Ishikawa (cell line): ENCODE measurements at regions not wholly inside any gene's neighbourhood (a gene's known extent, or its start where the extent isn't known, plus 50 kb on each side); places are given as distances from the start of the nearest gene placed in this dataset.

ENCODE experiments used
- CEBPB ChIP-seq: IDR thresholded peaks from 2 replicates; pipeline ENCODE4 v1.6.1; 2012
- CREB1 ChIP-seq: IDR thresholded peaks from 2 replicates; pipeline ENCODE4 v1.6.1; 2012; ENCODE audit warnings: low read depth
- EGR1 ChIP-seq: IDR thresholded peaks from 2 replicates; pipeline ENCODE4 v1.6.1; 2012
- EP300 ChIP-seq: IDR thresholded peaks from 2 replicates; pipeline ENCODE4 v1.6.1; 2012; ENCODE audit warnings: borderline replicate concordance
- FOXM1 ChIP-seq: IDR thresholded peaks from 2 replicates; pipeline ENCODE4 v1.6.1; 2012; ENCODE audit warnings: low read depth, borderline replicate concordance
- NFIC ChIP-seq: IDR thresholded peaks from 2 replicates; pipeline ENCODE4 v1.6.1; 2012
- RAD21 ChIP-seq: IDR thresholded peaks from 2 replicates; pipeline ENCODE4 v1.6.1; 2012; ENCODE audit warnings: low read depth
- REST ChIP-seq: IDR thresholded peaks from 2 replicates; pipeline ENCODE4 v1.6.1; 2012; ENCODE audit warnings: low read depth, mild to moderate bottlenecking
- TAF1 ChIP-seq: IDR thresholded peaks from 2 replicates; pipeline ENCODE4 v1.6.1; 2012; ENCODE audit warnings: low read depth, mild to moderate bottlenecking
- TCF12 ChIP-seq: IDR thresholded peaks from 2 replicates; pipeline ENCODE4 v1.6.1; 2012; ENCODE audit warnings: low read depth
- TEAD4 ChIP-seq: IDR thresholded peaks from 2 replicates; pipeline ENCODE4 v1.6.1; 2012
- YY1 ChIP-seq: IDR thresholded peaks from 2 replicates; pipeline ENCODE4 v1.6.1; 2012; ENCODE audit warnings: low read depth
- ZBTB7A ChIP-seq: IDR thresholded peaks from 2 replicates; pipeline ENCODE4 v1.6.1; 2012; ENCODE audit warnings: low read depth
- TF ChIP-seq, protein P1 (sequence below): IDR thresholded peaks from 2 replicates; pipeline ENCODE4 v1.6.1; 2012
- TF ChIP-seq, protein P2 (sequence below): IDR thresholded peaks from 2 replicates; pipeline ENCODE4 v1.6.1; 2012

GRCh38 chr22:47439643-47440265 lies 677.3 kb downstream of the TBC1D22A start:
- TF ChIP-seq CEBPB, result no peak
- TF ChIP-seq FOXM1, result no peak
- no peak for TF ChIP-seq TEAD4
- TF ChIP-seq, protein P1, sequence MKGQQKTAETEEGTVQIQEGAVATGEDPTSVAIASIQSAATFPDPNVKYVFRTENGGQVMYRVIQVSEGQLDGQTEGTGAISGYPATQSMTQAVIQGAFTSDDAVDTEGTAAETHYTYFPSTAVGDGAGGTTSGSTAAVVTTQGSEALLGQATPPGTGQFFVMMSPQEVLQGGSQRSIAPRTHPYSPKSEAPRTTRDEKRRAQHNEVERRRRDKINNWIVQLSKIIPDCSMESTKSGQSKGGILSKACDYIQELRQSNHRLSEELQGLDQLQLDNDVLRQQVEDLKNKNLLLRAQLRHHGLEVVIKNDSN, result no peak
- TF ChIP-seq RAD21, result no peak
- no peak for TF ChIP-seq EGR1
- no peak for TF ChIP-seq CREB1
- TF ChIP-seq REST, result no peak
- no peak for TF ChIP-seq YY1
- TF ChIP-seq TCF12, result no peak

GRCh38 chr22:47437636-47438035 lies 675.2 kb downstream of the TBC1D22A start:
- TF ChIP-seq, protein P1, result no peak
- no peak for TF ChIP-seq TAF1
- no peak for TF ChIP-seq YY1
- no peak for TF ChIP-seq TCF12
- TF ChIP-seq EP300, result no peak
- no peak for TF ChIP-seq EGR1
- TF ChIP-seq, protein P2, sequence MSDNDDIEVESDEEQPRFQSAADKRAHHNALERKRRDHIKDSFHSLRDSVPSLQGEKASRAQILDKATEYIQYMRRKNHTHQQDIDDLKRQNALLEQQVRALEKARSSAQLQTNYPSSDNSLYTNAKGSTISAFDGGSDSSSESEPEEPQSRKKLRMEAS, result no peak
- no peak for TF ChIP-seq RAD21
- no peak for TF ChIP-seq REST
- no peak for TF ChIP-seq ZBTB7A
- TF ChIP-seq FOXM1, result no peak
- TF ChIP-seq NFIC, result no peak
- no peak for TF ChIP-seq TEAD4
- TF ChIP-seq CEBPB, result no peak
- TF ChIP-seq CREB1, result no peak

DNA sequence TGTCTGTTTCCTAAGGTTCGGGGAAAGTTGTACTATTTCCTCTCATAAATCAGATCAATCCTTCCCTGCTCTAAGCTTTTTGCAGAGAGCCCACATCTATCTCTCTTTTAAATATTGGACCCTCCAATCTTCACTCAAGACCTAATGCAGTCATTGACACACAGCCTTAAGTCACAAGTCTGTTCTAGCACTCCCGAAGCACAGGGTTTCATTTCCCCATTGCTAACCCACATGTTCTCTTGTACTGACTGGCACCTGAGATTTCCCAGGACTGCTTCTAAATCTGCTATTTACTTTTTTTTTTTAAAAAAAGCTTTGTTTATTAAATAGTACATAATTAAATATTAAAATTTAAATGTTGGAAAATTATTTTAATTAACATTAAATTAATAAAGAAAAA lies 674.7 kb downstream of the TBC1D22A start:
- no peak for TF ChIP-seq ZBTB7A
- TF ChIP-seq REST, result no peak
- no peak for TF ChIP-seq EP300
- TF ChIP-seq YY1, result no peak

GRCh38 chr22:47435826-47436225 lies 673.4 kb downstream of the TBC1D22A start:
- TF ChIP-seq NFIC (no peak), TAF1 (no peak), EP300 (no peak), CREB1 (no peak), FOXM1 (no peak), YY1 (no peak), RAD21 (no peak), REST (no peak), CEBPB (no peak), TCF12 (no peak), TEAD4 (no peak)
- TF ChIP-seq, protein P1, result no peak
